NT2/D1 (cell line): ENCODE measurements at regions not wholly inside any gene's neighbourhood (a gene's known extent, or its start where the extent isn't known, plus 50 kb on each side); places are given as distances from the start of the nearest gene placed in this dataset.

Experiments
- SUZ12 ChIP-seq: IDR thresholded peaks from 2 replicates; pipeline ENCODE4 v1.6.1; 2011; ENCODE audit not compliant: insufficient read length, insufficient read depth; ENCODE audit errors: extremely low read depth
- YY1 ChIP-seq: IDR thresholded peaks from 2 replicates; pipeline ENCODE4 v1.6.1; 2011; ENCODE audit not compliant: insufficient read length, insufficient read depth
- ZNF274 ChIP-seq: IDR thresholded peaks from 2 replicates; pipeline ENCODE4 v1.6.1; 2011; ENCODE audit warnings: mild to moderate bottlenecking, low read depth, low read length

DNA sequence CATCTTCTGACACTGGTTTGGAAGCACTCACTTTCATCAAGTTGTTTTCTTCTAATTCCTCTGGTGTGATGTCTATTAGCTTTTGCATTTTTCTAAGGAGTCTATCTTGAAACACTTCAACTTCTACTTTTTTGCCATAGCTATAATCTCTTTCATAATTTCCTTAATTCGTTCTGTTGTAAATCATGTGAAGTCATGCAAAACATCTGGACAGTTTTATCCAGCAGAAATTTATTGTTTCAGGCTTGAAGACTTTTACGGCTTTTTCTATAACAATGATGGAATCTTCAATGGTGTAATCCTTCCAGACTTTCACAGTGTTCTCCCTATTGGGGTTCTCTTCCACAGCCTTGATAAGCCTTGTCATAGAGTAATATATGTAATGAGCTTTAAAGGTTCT lies 74.9 kb upstream of the PABPC4L start:
- no peak for TF ChIP-seq YY1
- TF ChIP-seq ZNF274 = no peak
- TF ChIP-seq SUZ12 = no peak
